ENCODE measurements at regions not wholly inside any gene's neighbourhood (a gene's known extent, or its start where the extent isn't known, plus 50 kb on each side); places are given as distances from the start of the nearest gene placed in this dataset.
"Not testable (repeated sequence)": the region's sequence is repeated elsewhere in the genome, so short reads cannot be mapped to it uniquely, and the experiment has no call there.

DNA sequence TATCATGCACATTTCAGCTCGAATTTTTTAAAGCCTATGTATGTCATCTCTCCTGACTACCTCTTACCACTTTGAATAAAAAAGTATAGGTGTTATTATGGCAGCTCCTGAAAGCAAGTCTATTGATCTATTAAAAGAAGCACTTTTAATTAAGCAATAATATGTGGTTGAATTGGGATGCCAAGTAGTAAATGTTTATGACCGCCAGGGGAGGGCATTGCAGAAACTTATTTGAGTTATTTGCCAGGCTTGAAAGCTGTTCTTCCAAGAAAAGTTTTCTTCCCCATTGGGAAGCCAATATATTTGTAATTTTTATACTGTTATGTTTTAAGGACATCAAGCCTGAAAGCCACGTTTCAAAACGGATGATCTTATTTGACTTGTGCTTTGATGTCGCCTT, 88.1 kb upstream of the SOX21 start:
- no peak for DNase-seq

DNA sequence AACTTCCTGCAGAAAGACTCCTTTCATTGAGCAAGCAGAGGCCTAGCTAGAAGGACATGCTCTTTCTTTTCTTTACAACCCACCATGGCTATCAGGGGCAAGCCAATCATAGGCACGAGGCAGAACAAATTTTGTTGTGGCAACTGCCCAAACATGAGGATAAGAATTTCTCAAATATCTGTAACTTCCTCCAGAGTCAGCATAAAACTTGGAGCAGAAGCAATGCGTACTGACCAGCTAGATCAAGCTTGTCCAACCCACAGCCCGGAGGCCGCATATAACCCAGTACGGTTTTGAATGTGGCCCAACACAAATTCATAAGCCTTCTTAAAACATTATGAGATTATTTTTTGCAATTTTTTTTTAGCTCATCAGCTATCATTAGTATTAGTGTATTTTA, 87.0 kb upstream of the SOX21 start:
- no peak for DNase-seq

DNA sequence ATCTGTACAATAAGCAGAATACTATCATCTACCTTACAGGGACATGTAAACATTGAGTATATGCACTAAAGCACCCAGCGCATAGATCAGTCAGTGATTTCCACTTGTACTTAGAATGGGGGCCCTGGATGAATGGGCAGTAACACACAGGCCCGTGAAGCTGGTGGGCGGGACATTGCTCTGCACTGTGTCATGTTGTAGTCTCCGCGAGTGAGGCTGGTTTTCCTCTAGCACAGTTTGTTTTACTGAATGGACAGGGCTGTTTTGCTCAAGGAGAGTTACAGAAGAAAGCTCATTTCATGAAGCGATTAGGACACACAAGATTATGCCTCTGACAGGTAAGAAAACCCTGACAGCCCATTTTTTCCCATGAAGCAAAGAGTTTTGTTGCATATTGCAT, 86.4 kb upstream of the SOX21 start:
- no peak for DNase-seq

GRCh38 chr13:94795292-94795691, 82.9 kb upstream of the SOX21 start:
- DNase-seq: no peak

GRCh38 chr13:94786246-94786645, 73.9 kb upstream of the SOX21 start:
- DNase-seq: not testable (repeated sequence)

- DNase-seq: no peak
Measured at GRCh38 chr13:94784066-94784465, 71.7 kb upstream of the SOX21 start.

- DNase-seq: no peak
Measured at GRCh38 chr13:94783489-94783888, 71.1 kb upstream of the SOX21 start.

GRCh38 chr13:94780421-94780820, 68.1 kb upstream of the SOX21 start:
- DNase-seq: no peak

DNA sequence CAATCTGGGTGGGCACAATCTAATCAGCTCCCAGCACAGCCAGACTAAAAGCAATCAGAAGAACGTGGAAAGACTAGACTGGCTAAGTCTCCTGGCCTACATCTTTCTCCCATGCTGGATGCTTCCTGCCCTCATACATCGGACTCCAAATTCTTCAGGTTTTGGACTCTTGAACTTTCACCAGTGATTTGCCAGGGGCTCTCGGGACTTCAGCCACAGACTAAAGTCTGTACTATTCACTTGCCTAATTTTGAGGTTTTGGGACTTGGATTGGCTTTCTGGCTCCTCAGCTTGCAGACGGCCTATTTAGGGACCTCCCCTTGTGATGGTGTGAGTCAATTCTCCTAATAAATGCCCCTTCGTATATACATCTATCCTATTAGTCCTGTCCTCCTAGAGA, 66.6 kb upstream of the SOX21 start:
- DNase-seq: no peak

DNA sequence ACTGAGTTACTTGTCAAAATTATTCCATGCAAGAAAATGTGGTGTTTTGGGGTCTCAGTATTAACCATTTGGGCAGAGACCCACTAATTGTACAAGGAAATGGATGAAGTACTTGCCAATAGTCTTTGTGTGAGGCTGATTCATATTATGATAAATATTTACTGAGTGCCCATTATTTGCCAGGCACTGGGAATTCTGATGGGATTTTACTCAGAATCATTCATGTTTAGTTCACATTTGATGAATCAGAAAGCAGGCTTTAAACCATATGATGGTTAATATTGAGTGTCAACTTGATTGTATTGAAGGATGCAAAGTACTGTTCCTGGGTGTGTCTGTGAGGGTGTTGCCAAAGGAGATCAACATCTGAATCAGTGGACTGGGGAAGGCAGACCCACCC, 66.2 kb upstream of the SOX21 start:
- DNase-seq: no peak

DNA sequence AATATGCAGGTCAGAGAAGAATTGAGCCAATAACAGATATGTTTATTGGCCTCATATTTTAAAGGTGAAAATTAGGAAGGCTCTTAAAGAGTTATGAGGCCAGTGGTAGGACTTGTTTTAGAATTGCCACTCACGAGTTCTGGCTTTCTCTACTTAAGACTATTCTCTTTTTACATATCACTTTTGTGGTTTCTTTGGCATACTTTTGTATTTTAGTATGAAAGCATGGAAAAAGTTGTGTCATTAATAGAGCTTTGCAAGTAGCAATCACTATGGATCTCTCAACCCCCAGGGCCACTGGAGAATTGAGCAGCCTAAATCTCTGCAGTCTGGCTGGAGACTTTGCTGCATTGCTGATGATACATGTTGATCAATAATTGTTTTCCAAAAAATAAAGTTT, 64.6 kb upstream of the SOX21 start:
- no peak for DNase-seq

DNA sequence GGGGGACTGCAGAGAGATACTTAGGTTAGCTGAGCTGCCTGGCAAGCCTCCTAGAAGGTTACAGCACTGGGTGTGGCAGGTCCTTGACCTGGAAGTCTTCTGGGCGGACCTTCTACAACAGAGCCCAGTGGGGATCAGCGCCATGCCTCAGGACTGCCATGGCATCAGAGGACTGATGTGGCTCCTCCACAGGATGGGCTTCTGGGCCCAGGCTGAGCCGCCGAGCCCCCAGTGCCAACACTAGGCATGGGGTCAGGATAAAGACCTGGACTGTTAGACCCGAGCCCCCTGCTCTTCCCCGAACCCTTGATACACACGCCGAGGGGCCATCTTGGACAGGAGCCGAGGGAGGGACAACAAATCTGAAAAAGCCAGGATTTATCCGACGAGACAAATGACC, 64.0 kb upstream of the SOX21 start:
- DNase-seq: no peak

- no peak for DNase-seq
Measured at GRCh38 chr13:94765814-94766213, 53.5 kb upstream of the SOX21 start.

- DNase-seq: no peak
Measured at GRCh38 chr13:94764576-94765321, 52.4 kb upstream of the SOX21 start.
